Transverse colon (tissue), 4 donors: ENCODE measurements at regions not wholly inside any gene's neighbourhood (a gene's known extent, or its start where the extent isn't known, plus 50 kb on each side); places are given as distances from the start of the nearest gene placed in this dataset.

ENCODE experiments used
- CTCF ChIP-seq, 5 experiments: fragments of 200-600 bp in 3 of 5; fragments of 450-650 bp in 2 of 5; sonication (generic) in 3 of 5; IDR thresholded peaks; 1 replicate in 2 of 5; 2 replicates in 3 of 5; pipeline ENCODE4 v1.5.1; 2016 to 2017; ENCODE audit warnings: antibody characterized with exemption in 5 of 5, inconsistent platforms in 3 of 5, mild to moderate bottlenecking in 2 of 5, moderate library complexity in 1 of 5
- EP300 ChIP-seq: sonication (generic); formaldehyde crosslinking; IDR thresholded peaks from one replicate; pipeline ENCODE4 v1.6.1; 2017; ENCODE audit warnings: antibody characterized with exemption, low read depth
- POLR2A ChIP-seq: fragments of 450-650 bp; IDR thresholded peaks from one replicate; pipeline ENCODE4 v1.6.1; 2016; ENCODE audit warnings: antibody characterized with exemption, mild to moderate bottlenecking, moderate library complexity
- POLR2AphosphoS5 ChIP-seq, 3 donors: sonication (generic); formaldehyde crosslinking; IDR thresholded peaks; one replicate each; pipeline ENCODE4 v1.6.1; 2016; ENCODE audit warnings: antibody characterized with exemption in 3 of 3

- TF ChIP-seq CTCF (IDR thresholded peaks at IDR 0.05) (no peak), POLR2A (no peak), POLR2AphosphoS5 (IDR thresholded peaks at IDR 0.05) (no peak), EP300 (no peak)
Measured at GRCh38 chr6:99768166-99768565, 161.5 kb downstream of the PRDM13 start.
